GM19452 (cell line): ENCODE measurements at regions not wholly inside any gene's neighbourhood (a gene's known extent, or its start where the extent isn't known, plus 50 kb on each side); places are given as distances from the start of the nearest gene placed in this dataset.
"Not testable (repeated sequence)": the region's sequence is repeated elsewhere in the genome, so short reads cannot be mapped to it uniquely, and the experiment has no call there.

Experiments
- ATAC-seq: cut with Tn5 transposase; IDR thresholded peaks from one replicate; pipeline ENCODE4 v1.9.1; 2021; ENCODE audit not compliant: unreplicated experiment

GRCh38 chr2:6184532-6185292, 492.5 kb downstream of the SOX11 start:
- ATAC-seq: no peak

- no peak for ATAC-seq
Observed at GRCh38 chr2:6186332-6187151, 494.4 kb downstream of the SOX11 start.

GRCh38 chr2:6196449-6196848, 504.3 kb downstream of the SOX11 start:
- ATAC-seq: no peak

- ATAC-seq: not testable (repeated sequence)
Observed at GRCh38 chr2:6198370-6198919, 506.3 kb downstream of the SOX11 start.

DNA sequence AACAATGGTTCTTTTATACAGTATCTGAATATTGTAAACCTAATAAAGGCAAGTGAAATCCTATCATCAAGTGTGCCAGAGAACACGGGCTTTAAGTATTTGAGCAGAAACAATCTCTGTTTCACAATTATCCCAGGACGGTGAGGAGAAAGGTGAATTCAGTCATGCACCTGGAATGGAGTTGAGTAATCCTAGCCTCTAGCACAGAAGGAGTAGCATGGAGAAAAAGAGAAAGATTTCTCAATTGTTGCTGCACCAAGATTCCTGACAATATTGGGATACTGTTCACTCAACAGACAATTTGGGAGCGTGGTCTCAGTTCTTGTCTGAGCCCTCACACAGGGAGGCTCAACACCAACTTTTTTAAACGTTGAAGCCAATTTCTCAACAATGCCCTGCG, 510.6 kb downstream of the SOX11 start:
- no peak for ATAC-seq

DNA sequence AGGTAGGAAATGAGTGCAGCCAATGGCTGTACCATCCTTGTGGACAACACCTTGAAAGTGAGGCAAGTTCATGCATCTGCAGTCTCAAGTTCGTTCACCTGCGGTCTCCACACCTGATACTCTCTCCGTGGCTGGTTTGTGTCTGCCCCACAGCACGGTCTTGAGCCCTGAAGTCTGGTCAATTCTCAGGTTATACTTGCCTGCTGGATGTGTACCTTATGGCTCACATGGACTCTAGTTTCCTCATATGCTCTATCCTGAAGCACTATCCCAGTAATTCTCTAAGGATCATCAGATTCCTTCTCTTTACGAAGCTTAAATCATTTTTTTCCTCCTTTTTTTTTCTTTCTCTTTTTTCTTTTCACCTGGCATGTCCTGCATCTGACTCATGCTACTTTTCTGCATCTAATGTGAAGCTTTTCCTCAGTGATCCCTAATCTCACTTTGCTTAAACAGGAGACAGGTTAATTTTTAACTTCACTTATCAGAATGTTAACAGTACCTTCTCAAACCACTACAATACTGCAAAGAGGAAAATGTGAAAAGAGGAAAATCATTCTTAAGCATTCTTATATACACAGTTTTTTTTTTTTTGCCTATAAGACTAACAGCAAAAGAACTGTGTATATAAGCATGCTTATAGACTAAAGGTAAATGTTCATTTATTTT, 511.2 kb downstream of the SOX11 start:
- ATAC-seq: no peak

- ATAC-seq: no peak
Observed at GRCh38 chr2:6206882-6207281, 514.7 kb downstream of the SOX11 start.

GRCh38 chr2:6211236-6211635, 519.1 kb downstream of the SOX11 start:
- no peak for ATAC-seq

DNA sequence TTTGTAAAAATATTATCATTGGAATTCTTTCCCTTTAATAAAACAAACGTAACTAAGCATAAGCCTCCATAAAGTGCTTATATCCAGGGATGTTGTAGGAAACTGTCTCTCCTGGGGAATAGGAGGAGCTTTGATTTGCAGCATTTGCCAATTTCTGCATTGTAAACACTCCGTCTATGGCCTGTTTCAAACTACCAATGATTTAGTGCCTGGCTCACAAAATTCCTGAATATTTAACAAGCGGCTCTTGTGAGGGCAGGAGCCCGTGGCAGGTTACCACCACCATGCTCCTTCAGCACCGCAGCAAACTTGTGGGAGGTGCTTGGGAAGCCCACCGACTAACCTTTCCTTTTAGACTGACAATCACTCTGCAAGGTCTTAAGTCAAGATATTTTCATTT, 520.3 kb downstream of the SOX11 start:
- no peak for ATAC-seq

DNA sequence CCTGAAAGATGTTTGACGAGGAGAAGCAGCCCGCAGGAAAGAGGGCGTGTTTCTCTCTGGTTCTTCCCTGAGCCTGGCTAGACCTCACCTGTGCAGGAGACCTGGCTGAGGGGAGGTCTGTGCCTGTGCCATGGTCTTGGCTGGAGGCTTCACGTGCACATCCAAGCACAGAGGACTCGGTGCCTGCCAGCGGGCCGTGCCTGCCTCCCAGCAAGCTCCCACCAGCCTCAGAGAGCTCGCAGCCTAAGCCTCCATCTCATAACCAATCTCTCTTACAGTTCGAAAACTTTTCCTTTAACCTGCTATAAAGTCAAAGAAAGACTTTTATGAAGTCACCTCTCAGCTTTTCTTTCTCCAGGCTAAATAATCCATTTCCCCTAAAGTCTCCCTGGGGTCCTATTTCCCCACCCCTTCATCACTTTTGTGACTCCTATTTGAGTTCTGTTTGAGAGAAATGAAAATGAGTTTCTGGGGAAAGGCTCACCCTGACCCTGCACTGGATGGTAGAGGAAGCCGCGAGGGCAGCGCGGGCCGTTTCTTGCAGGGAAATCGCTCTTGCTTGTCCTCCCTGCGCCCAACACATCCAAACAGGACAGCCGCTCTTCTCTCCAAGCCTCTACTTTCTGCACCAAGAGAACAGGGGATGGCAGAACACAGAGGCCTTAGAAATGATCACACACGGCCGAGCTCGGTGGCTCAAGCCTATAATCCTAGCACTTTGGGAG, 521.0 kb downstream of the SOX11 start:
- no peak for ATAC-seq

GRCh38 chr2:6214471-6214870, 522.3 kb downstream of the SOX11 start:
- ATAC-seq: no peak

- ATAC-seq: no peak
Observed at GRCh38 chr2:6215053-6215452, 522.9 kb downstream of the SOX11 start.

DNA sequence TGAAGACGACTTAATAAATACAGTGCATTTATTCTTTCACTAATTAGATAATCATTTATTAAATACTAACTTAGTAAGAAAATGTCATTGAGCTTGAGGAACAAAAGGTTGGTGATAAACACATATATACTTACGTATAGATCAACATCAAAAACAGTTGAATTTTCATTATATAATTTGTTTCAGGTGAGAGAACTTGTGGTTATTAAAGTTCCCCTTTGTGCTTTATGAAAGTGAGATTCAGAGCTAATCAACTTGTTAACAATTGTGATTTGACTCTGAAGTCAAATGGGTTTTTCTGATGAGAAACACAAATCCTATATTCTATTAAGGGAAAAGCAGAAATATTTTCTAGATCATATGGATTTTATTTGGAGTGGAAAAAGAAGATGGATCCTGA, 524.0 kb downstream of the SOX11 start:
- no peak for ATAC-seq

GRCh38 chr2:6218926-6219325, 526.7 kb downstream of the SOX11 start:
- ATAC-seq: no peak

DNA sequence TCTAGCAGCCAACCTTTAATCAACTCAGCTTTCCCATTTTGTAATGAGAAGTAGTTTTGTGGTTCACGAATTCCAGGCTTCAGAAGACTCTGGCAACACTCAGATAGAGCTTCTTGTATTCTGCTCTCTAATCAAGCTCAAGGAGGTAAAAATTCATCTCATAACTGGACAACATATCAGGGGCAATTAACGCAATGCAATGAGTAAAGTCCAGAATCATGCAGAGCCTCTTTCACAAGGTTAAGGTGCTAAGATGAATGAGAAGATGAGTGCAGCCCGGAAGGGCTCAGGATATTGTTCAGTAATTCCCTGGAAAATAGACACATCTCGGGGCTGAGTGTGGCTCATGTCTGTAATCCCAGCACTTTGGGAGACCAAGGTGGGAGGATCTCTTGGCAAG, 527.7 kb downstream of the SOX11 start:
- ATAC-seq: no peak

GRCh38 chr2:6222296-6222695, 530.1 kb downstream of the SOX11 start:
- no peak for ATAC-seq

GRCh38 chr2:6224267-6224666, 532.1 kb downstream of the SOX11 start:
- ATAC-seq: no peak

GRCh38 chr2:6228251-6228650, 536.1 kb downstream of the SOX11 start:
- no peak for ATAC-seq

GRCh38 chr2:6231166-6231565, 539.0 kb downstream of the SOX11 start:
- no peak for ATAC-seq

GRCh38 chr2:6233993-6234392, 541.8 kb downstream of the SOX11 start:
- no peak for ATAC-seq

GRCh38 chr2:6234702-6235101, 542.5 kb downstream of the SOX11 start:
- no peak for ATAC-seq
